Activated CD8-positive, alpha-beta T cell treated with anti-CD3 and anti-CD28 coated beads for 36 hours (primary cell): ENCODE measurements at regions not wholly inside any gene's neighbourhood (a gene's known extent, or its start where the extent isn't known, plus 50 kb on each side); places are given as distances from the start of the nearest gene placed in this dataset.

ENCODE experiments used
- ATAC-seq: fragments of 200-7000 bp; cut with Tn5 transposase; one replicate; pipeline ENCODE4 v1.10.0; 2021; ENCODE audit warnings: mild to moderate bottlenecking, moderate library complexity
- CTCF ChIA-PET: fragments of 350-600 bp; sonication (Branson Sonifier 250); formaldehyde crosslinking; loops from one replicate; lab custom pipeline; 2021; ENCODE audit warnings: antibody characterized with exemption; lab: Charles Lee
- POLR2A ChIA-PET: fragments of 350-600 bp; sonication (Branson Sonifier 250); formaldehyde crosslinking; loops from one replicate; lab custom pipeline; 2021; ENCODE audit warnings: antibody characterized with exemption; lab: Charles Lee
- DNase-seq: peaks from one replicate; pipeline ENCODE4 v3.0.0-alpha.2; 2020
- H3K27ac Mint-ChIP-seq: one replicate; pipeline ENCODE4 v1.8.0; 2021; ENCODE audit warnings: mild to moderate bottlenecking, mixed read lengths
- H3K27me3 Mint-ChIP-seq: one replicate; pipeline ENCODE4 v1.8.0; 2021; ENCODE audit warnings: mixed read lengths
- H3K36me3 Mint-ChIP-seq: one replicate; pipeline ENCODE4 v1.8.0; 2021; ENCODE audit warnings: low read depth, mixed read lengths
- H3K4me1 Mint-ChIP-seq: one replicate; pipeline ENCODE4 v1.8.0; 2021; ENCODE audit warnings: low read depth, mixed read lengths
- H3K4me3 Mint-ChIP-seq: one replicate; pipeline ENCODE4 v1.8.0; 2021; ENCODE audit warnings: mild to moderate bottlenecking, moderate library complexity, mixed read lengths
- H3K9me3 Mint-ChIP-seq: one replicate; pipeline ENCODE4 v1.8.0; 2021; ENCODE audit warnings: mixed read lengths
- intact Hi-C: fragments of 100-400 bp; cut with micrococcal nuclease; formaldehyde crosslinking; loops from one replicate; pipeline ENCODE4 v1.10.0; 2022
- TF ChIP-seq, protein P1 (sequence below): fragments of 200-600 bp; IDR thresholded peaks from one replicate; pipeline ENCODE4 v1.8.0; 2022; ENCODE audit warnings: antibody characterized with exemption, mild to moderate bottlenecking

DNA sequence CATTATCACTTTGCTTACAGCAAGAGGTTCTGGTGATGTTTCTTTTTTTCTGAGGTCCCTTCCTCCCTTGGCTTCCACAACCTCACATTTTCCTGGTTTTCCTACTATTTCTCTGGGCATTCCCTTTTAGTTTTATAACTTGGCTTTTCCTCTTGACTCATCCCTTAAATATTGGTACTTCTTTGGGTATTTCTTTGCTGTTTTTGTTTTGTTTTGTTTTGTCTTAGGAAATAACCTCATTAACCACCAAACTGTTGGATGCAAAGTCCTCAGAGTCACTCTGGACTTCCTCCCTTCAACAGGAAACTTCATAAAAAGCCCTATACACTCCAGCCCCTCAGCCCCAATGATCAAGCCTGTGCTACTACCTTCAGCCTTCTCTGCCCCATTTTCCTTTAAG, 211.1 kb downstream of the DUSP10 start:
- intact Hi-C loops, result no loop called here
- CTCF ChIA-PET, result no interaction called here
- no peak overlapping the region for H3K4me3 Mint-ChIP-seq
- POLR2A ChIA-PET, result no interaction called here
- DNase-seq (no peak), ATAC-seq (no peak)
- H3K4me1 Mint-ChIP-seq, result no peaks in the 10 kb centered on the region
- H3K9me3 Mint-ChIP-seq, result no peaks in the 10 kb centered on the region
- TF ChIP-seq, protein P1, sequence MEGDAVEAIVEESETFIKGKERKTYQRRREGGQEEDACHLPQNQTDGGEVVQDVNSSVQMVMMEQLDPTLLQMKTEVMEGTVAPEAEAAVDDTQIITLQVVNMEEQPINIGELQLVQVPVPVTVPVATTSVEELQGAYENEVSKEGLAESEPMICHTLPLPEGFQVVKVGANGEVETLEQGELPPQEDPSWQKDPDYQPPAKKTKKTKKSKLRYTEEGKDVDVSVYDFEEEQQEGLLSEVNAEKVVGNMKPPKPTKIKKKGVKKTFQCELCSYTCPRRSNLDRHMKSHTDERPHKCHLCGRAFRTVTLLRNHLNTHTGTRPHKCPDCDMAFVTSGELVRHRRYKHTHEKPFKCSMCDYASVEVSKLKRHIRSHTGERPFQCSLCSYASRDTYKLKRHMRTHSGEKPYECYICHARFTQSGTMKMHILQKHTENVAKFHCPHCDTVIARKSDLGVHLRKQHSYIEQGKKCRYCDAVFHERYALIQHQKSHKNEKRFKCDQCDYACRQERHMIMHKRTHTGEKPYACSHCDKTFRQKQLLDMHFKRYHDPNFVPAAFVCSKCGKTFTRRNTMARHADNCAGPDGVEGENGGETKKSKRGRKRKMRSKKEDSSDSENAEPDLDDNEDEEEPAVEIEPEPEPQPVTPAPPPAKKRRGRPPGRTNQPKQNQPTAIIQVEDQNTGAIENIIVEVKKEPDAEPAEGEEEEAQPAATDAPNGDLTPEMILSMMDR, result no peak
- no peaks in the 10 kb centered on the region for H3K36me3 Mint-ChIP-seq
- peaks cover 20% of the 10 kb centered on the region for H3K27me3 Mint-ChIP-seq
- no peak overlapping the region for H3K27ac Mint-ChIP-seq

DNA sequence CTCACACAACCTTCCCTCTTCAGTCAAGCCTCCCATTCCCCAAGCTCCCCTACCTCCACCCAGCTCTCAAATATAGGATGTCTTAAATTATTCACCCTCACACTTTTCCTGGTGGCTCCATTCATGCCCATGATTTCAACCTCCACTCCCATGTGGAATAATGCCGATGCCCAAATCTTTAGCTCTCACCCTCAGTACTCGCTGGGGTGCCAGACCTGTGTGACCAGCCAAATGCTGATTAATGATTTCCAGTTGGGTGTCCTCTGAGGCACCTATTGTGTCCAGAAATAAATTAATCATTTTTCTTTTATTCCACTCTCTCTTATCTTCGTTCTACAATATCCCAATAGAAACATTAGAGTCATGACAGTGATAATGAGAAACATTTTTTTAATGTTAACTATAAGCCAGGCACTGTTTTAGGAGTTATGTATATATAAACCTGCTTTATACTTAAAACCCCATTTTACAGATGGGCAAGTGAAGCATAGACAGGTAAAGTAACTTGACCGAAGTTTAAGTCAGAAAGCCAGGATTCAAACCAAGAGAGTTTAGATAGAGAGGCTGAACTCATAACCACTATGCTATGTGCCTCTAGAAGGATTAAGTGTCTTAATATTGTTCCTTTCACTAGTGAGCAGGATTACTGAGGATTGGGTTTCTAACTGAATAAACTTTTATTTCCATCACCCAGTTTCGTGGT, 209.7 kb downstream of the DUSP10 start:
- Mint-ChIP-seq H3K27ac (no peak overlapping the region), H3K4me1 (no peaks in the 10 kb centered on the region), H3K9me3 (no peaks in the 10 kb centered on the region), H3K4me3 (no peak overlapping the region), H3K36me3 (no peaks in the 10 kb centered on the region), H3K27me3 (peaks cover 29% of the 10 kb centered on the region)
- ATAC-seq, result no peak
- no peak for DNase-seq
- intact Hi-C loops, result no loop called here
- TF ChIP-seq, protein P1, result no peak
- POLR2A ChIA-PET, result no interaction called here
- CTCF ChIA-PET, result no interaction called here

DNA sequence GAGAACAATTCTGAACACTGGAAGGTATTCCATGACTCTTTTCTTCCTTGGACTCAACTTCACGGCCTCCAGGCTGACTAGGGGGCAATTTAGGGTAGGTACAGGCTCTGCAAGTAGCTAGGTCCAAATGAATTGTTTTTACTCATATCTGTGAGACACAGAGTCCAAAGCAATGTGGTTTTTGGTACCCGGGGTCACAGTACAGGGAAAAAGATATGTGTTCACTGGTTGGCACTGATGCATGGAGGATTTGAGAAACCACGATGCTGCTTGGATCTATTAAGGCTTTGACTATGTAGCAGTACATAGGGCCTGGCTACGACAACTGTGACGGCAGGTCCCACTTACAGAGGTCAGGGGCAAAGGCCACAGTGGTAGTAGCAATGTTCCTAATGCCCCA, 200.6 kb downstream of the DUSP10 start:
- no peak for DNase-seq
- ATAC-seq, result no peak
- H3K27ac Mint-ChIP-seq, result no peak overlapping the region
- H3K4me1 Mint-ChIP-seq, result no peaks in the 10 kb centered on the region
- no peaks in the 10 kb centered on the region for H3K36me3 Mint-ChIP-seq
- intact Hi-C loops, result loop anchor here (10.0 kb wide), 1 partner anchor 474 kb away; no protein-coding TSS in a partner anchor
- TF ChIP-seq, protein P1, result no peak
- CTCF ChIA-PET, result no interaction called here
- H3K27me3 Mint-ChIP-seq, result peaks cover 25% of the 10 kb centered on the region
- H3K9me3 Mint-ChIP-seq, result no peaks in the 10 kb centered on the region
- H3K4me3 Mint-ChIP-seq, result no peak overlapping the region
- POLR2A ChIA-PET, result interaction anchor here (0.8 kb wide), 1 partner anchor 8 kb away, joined by 3 read pairs; no protein-coding TSS in a partner anchor

DNA sequence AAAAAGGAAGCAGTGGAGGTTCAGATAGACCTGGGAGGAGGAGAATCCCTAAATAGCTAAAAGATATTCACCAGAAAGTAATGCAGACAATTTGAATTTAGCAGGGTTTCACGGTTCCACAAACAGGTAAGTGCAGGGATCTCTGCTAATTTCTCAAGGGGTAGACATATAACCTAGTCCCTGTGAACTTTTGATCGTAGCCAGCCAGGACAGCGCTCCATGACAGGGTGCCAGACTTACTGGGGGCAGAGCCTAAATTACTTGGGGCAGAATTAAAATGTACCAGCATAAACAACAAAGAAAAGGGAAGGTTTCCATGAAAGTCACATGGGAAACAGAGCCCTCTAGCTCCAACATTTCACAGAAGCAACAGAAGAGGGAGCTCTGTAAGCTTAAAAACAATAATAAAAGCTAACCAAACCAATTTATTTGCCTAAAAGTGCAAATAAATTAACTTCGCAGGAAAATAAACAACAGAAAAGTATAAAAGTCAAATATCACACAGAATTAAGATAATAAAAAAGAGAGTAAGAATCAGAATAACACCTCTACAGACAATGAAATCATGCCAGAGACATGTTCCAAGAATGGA, 198.3 kb downstream of the DUSP10 start:
- DNase-seq, result no peak
- CTCF ChIA-PET, result interaction anchor here (1.0 to 1.3 kb wide), 4 partner anchors 10 to 466 kb away, joined by 3 to 8 read pairs (median 3); no protein-coding TSS in a partner anchor
- no peak for ATAC-seq
- intact Hi-C loops, result loop anchor here (10.0 kb wide), 1 partner anchor 471 kb away; no protein-coding TSS in a partner anchor
- Mint-ChIP-seq H3K9me3 (no peaks in the 10 kb centered on the region), H3K27ac (no peak overlapping the region), H3K4me1 (no peaks in the 10 kb centered on the region), H3K4me3 (no peak overlapping the region), H3K36me3 (no peaks in the 10 kb centered on the region), H3K27me3 (peaks cover 8% of the 10 kb centered on the region)
- POLR2A ChIA-PET, result no interaction called here
- TF ChIP-seq, protein P1, result peak; percentile 35

DNA sequence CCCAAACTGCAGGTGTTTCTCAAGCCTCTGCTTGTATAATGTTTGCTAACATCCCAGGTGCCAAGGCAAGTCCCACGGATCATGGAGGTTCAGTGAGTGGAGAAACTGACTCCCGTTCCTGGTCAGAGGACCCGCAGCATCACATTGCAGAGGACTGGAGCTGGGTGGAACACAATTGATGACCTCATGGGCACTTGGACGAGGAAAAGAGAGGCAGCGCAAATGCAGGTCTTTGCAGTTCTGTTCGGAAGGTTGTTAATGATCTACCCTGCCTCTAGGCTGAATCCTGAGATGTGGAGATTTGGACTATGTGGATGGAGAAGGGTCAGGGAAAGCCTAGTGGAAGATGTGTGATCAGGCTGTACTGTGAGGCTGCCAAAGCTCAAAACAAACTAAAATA, 192.9 kb downstream of the DUSP10 start:
- no peaks in the 10 kb centered on the region for H3K36me3 Mint-ChIP-seq
- ATAC-seq, result no peak
- no peaks in the 10 kb centered on the region for H3K4me1 Mint-ChIP-seq
- no peak for DNase-seq
- H3K9me3 Mint-ChIP-seq, result no peaks in the 10 kb centered on the region
- H3K4me3 Mint-ChIP-seq, result no peak overlapping the region
- H3K27ac Mint-ChIP-seq, result no peak overlapping the region
- CTCF ChIA-PET, result interaction anchor here (1.0 to 1.5 kb wide), 2 partner anchors 12 to 30 kb away, joined by 3 to 4 read pairs; no protein-coding TSS in a partner anchor
- POLR2A ChIA-PET, result no interaction called here
- intact Hi-C loops, result loop anchor here (10.0 kb wide), 1 partner anchor 466 kb away; no protein-coding TSS in a partner anchor
- TF ChIP-seq, protein P1, result no peak
- peaks cover 1% of the 10 kb centered on the region for H3K27me3 Mint-ChIP-seq
